ENCODE measurements at regions not wholly inside any gene's neighbourhood (a gene's known extent, or its start where the extent isn't known, plus 50 kb on each side); places are given as distances from the start of the nearest gene placed in this dataset.
"Not testable (repeated sequence)": the region's sequence is repeated elsewhere in the genome, so short reads cannot be mapped to it uniquely, and the experiment has no call there.

- DNase-seq (ENCODE audit: low read depth) = no peak
These were observed 381.8 kb downstream of the MLLT3 start for GRCh38 chr9:20240498-20240897.

- no peak for DNase-seq (ENCODE audit: low read depth)
These were observed 383.4 kb downstream of the MLLT3 start for GRCh38 chr9:20238921-20239320.

GRCh38 chr9:20237686-20238085 is 384.6 kb downstream of the MLLT3 start:
- no peak for DNase-seq (ENCODE audit: low read depth)

- no peak for DNase-seq (ENCODE audit: low read depth)
These were observed 385.6 kb downstream of the MLLT3 start for GRCh38 chr9:20236676-20237075.

- DNase-seq (ENCODE audit: low read depth) = not testable (repeated sequence)
These were observed 387.1 kb downstream of the MLLT3 start for GRCh38 chr9:20235206-20235605.

GRCh38 chr9:20228096-20228495 is 394.2 kb downstream of the MLLT3 start:
- no peak for DNase-seq (ENCODE audit: low read depth)

GRCh38 chr9:20227166-20227874 is 395.0 kb downstream of the MLLT3 start:
- no peak for DNase-seq (ENCODE audit: low read depth)

- DNase-seq (ENCODE audit: low read depth) = no peak
These were observed 396.0 kb downstream of the MLLT3 start for GRCh38 chr9:20226345-20226744.

GRCh38 chr9:20225826-20226225 is 396.5 kb downstream of the MLLT3 start:
- DNase-seq (ENCODE audit: low read depth) = no peak

- no peak for DNase-seq (ENCODE audit: low read depth)
These were observed 397.5 kb downstream of the MLLT3 start for GRCh38 chr9:20224756-20225155.

- no peak for DNase-seq (ENCODE audit: low read depth)
These were observed 402.0 kb downstream of the MLLT3 start for GRCh38 chr9:20220286-20220685.

GRCh38 chr9:20219437-20219836 is 402.9 kb downstream of the MLLT3 start:
- DNase-seq (ENCODE audit: low read depth) = no peak

- no peak for DNase-seq (ENCODE audit: low read depth)
These were observed 404.7 kb downstream of the MLLT3 start for GRCh38 chr9:20217596-20217995.

- no peak for DNase-seq (ENCODE audit: low read depth)
These were observed 405.9 kb downstream of the MLLT3 start for GRCh38 chr9:20216438-20216837.

- no peak for DNase-seq (ENCODE audit: low read depth)
These were observed 406.7 kb downstream of the MLLT3 start for GRCh38 chr9:20215552-20215951.

- no peak for DNase-seq (ENCODE audit: low read depth)
These were observed 409.5 kb downstream of the MLLT3 start for GRCh38 chr9:20212806-20213205.

GRCh38 chr9:20209391-20210340 is 412.6 kb downstream of the MLLT3 start:
- DNase-seq (ENCODE audit: low read depth) = no peak

- DNase-seq (ENCODE audit: low read depth) = no peak
These were observed 413.3 kb downstream of the MLLT3 start for GRCh38 chr9:20208961-20209371.

- DNase-seq (ENCODE audit: low read depth) = no peak
These were observed 414.1 kb downstream of the MLLT3 start for GRCh38 chr9:20208226-20208625.

- DNase-seq (ENCODE audit: low read depth) = no peak
These were observed 415.1 kb downstream of the MLLT3 start for GRCh38 chr9:20207176-20207575.

GRCh38 chr9:20205821-20206220 is 416.5 kb downstream of the MLLT3 start:
- DNase-seq (ENCODE audit: low read depth) = no peak

- no peak for DNase-seq (ENCODE audit: low read depth)
These were observed 412.2 kb upstream of the SLC24A2 start for GRCh38 chr9:20200991-20201431.

GRCh38 chr9:20200581-20200980 is 411.7 kb upstream of the SLC24A2 start:
- no peak for DNase-seq (ENCODE audit: low read depth)
